ENCODE measurements at regions not wholly inside any gene's neighbourhood (a gene's known extent, or its start where the extent isn't known, plus 50 kb on each side); places are given as distances from the start of the nearest gene placed in this dataset.

DNA sequence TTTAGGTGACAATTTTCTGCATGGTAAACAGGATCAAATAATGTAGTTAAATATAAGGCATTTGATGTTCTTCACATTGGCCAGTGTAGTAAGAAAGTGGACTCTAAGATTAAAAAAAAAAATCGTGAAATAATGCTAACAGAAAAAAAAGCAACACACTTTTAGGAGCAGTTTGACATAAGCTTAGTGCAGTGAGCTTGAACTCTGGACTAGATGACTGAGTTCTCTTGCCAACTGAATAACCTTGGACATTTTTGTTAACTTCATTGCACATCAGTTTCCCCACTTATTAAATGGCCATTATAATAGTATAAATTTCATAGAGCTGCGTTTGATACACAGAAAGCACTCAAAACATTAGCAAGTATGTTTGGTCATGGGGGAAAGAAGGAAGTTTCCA lies 649.3 kb upstream of the ADGRL4 start:
- TF ChIP-seq, protein P1, sequence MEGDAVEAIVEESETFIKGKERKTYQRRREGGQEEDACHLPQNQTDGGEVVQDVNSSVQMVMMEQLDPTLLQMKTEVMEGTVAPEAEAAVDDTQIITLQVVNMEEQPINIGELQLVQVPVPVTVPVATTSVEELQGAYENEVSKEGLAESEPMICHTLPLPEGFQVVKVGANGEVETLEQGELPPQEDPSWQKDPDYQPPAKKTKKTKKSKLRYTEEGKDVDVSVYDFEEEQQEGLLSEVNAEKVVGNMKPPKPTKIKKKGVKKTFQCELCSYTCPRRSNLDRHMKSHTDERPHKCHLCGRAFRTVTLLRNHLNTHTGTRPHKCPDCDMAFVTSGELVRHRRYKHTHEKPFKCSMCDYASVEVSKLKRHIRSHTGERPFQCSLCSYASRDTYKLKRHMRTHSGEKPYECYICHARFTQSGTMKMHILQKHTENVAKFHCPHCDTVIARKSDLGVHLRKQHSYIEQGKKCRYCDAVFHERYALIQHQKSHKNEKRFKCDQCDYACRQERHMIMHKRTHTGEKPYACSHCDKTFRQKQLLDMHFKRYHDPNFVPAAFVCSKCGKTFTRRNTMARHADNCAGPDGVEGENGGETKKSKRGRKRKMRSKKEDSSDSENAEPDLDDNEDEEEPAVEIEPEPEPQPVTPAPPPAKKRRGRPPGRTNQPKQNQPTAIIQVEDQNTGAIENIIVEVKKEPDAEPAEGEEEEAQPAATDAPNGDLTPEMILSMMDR (IDR thresholded peaks at IDR 0.05; ENCODE audit: insufficient read depth, low read length, poor library complexity, severe bottlenecking): no peak
- no peak for TF ChIP-seq EZH2phosphoT487 (conservative IDR thresholded peaks at IDR 0.05; ENCODE audit: low read length)

All from SU-DHL-6 (cell line).